T-helper 2 cell treated with Interferon-gamma antibody and Interleukin-4, amounts not matched to agents 5 μg/mL and 100 μg/mL, for 36 hours (primary cell): ENCODE measurements at regions not wholly inside any gene's neighbourhood (a gene's known extent, or its start where the extent isn't known, plus 50 kb on each side); places are given as distances from the start of the nearest gene placed in this dataset.

Source experiments
- DNase-seq: peaks from one replicate; pipeline ENCODE4 v3.0.0; 2021; ENCODE audit warnings: low spot score
- H3K27ac Mint-ChIP-seq: one replicate; pipeline ENCODE4 v1.8.0; 2021; ENCODE audit warnings: mild to moderate bottlenecking, mixed read lengths
- H3K27me3 Mint-ChIP-seq: one replicate; pipeline ENCODE4 v1.8.0; 2021; ENCODE audit warnings: low read depth, mixed read lengths
- H3K36me3 Mint-ChIP-seq: one replicate; pipeline ENCODE4 v1.8.0; 2021; ENCODE audit warnings: low read depth, mixed read lengths
- H3K4me1 Mint-ChIP-seq: one replicate; pipeline ENCODE4 v1.8.0; 2021; ENCODE audit warnings: low read depth, mixed read lengths
- H3K4me3 Mint-ChIP-seq: one replicate; pipeline ENCODE4 v1.8.0; 2022; ENCODE audit warnings: mild to moderate bottlenecking, moderate library complexity, mixed read lengths
- H3K9me3 Mint-ChIP-seq: one replicate; pipeline ENCODE4 v1.8.0; 2021; ENCODE audit warnings: mixed read lengths

GRCh38 chr16:51723036-51723724 is 572.1 kb upstream of the SALL1 start:
- Mint-ChIP-seq H3K4me3 (no peak overlapping the region), H3K36me3 (no peaks in the 10 kb centered on the region), H3K27me3 (no peaks in the 10 kb centered on the region)

GRCh38 chr16:51722467-51722866 is 571.4 kb upstream of the SALL1 start:
- no peaks in the 10 kb centered on the region for H3K27me3 Mint-ChIP-seq
- no peaks in the 10 kb centered on the region for H3K36me3 Mint-ChIP-seq
- H3K4me3 Mint-ChIP-seq: no peak overlapping the region
- no peaks in the 10 kb centered on the region for H3K4me1 Mint-ChIP-seq
- no peak for DNase-seq
- peaks cover 14% of the 10 kb centered on the region for H3K9me3 Mint-ChIP-seq
- no peak overlapping the region for H3K27ac Mint-ChIP-seq

More at GRCh38 chr16:51723036-51723724, 572.1 kb upstream of the SALL1 start:
- no peak for DNase-seq
- no peak overlapping the region for H3K27ac Mint-ChIP-seq
- peaks cover 12% of the 10 kb centered on the region for H3K9me3 Mint-ChIP-seq
- H3K4me1 Mint-ChIP-seq: no peaks in the 10 kb centered on the region

- Mint-ChIP-seq H3K36me3 (no peaks in the 10 kb centered on the region), H3K27me3 (no peaks in the 10 kb centered on the region), H3K9me3 (peaks cover 27% of the 10 kb centered on the region), H3K4me1 (no peaks in the 10 kb centered on the region), H3K27ac (no peak overlapping the region), H3K4me3 (no peak overlapping the region)
- no peak for DNase-seq
Observed at GRCh38 chr16:51719376-51719775, 568.3 kb upstream of the SALL1 start.

- no peaks in the 10 kb centered on the region for H3K4me1 Mint-ChIP-seq
- H3K36me3 Mint-ChIP-seq: no peaks in the 10 kb centered on the region
- H3K27me3 Mint-ChIP-seq: no peaks in the 10 kb centered on the region
- H3K9me3 Mint-ChIP-seq: peaks cover 28% of the 10 kb centered on the region
- no peak for DNase-seq
- H3K27ac Mint-ChIP-seq: no peak overlapping the region
- no peak overlapping the region for H3K4me3 Mint-ChIP-seq
Observed at GRCh38 chr16:51716195-51716594, 565.1 kb upstream of the SALL1 start.

- no peaks in the 10 kb centered on the region for H3K27me3 Mint-ChIP-seq
- peaks cover 32% of the 10 kb centered on the region for H3K9me3 Mint-ChIP-seq
- H3K4me1 Mint-ChIP-seq: no peaks in the 10 kb centered on the region
- no peak for DNase-seq
- no peak overlapping the region for H3K27ac Mint-ChIP-seq
- H3K4me3 Mint-ChIP-seq: no peak overlapping the region
- H3K36me3 Mint-ChIP-seq: no peaks in the 10 kb centered on the region
Observed at GRCh38 chr16:51713502-51713901, 562.4 kb upstream of the SALL1 start.

- no peaks in the 10 kb centered on the region for H3K4me1 Mint-ChIP-seq
- no peaks in the 10 kb centered on the region for H3K36me3 Mint-ChIP-seq
- no peak overlapping the region for H3K27ac Mint-ChIP-seq
- no peaks in the 10 kb centered on the region for H3K27me3 Mint-ChIP-seq
- no peak for DNase-seq
- peaks cover 39% of the 10 kb centered on the region for H3K9me3 Mint-ChIP-seq
- H3K4me3 Mint-ChIP-seq: no peak overlapping the region
Observed at GRCh38 chr16:51710905-51711563, 560.0 kb upstream of the SALL1 start.

GRCh38 chr16:51710186-51710585 is 559.1 kb upstream of the SALL1 start:
- Mint-ChIP-seq H3K36me3 (no peaks in the 10 kb centered on the region), H3K27me3 (no peaks in the 10 kb centered on the region), H3K4me1 (no peaks in the 10 kb centered on the region), H3K4me3 (no peak overlapping the region), H3K9me3 (peaks cover 37% of the 10 kb centered on the region), H3K27ac (no peak overlapping the region)
- DNase-seq: no peak

GRCh38 chr16:51708861-51709260 is 557.8 kb upstream of the SALL1 start:
- no peak for DNase-seq
- peaks cover 44% of the 10 kb centered on the region for H3K9me3 Mint-ChIP-seq
- no peaks in the 10 kb centered on the region for H3K27me3 Mint-ChIP-seq
- peaks cover 1% of the 10 kb centered on the region for H3K36me3 Mint-ChIP-seq
- H3K4me3 Mint-ChIP-seq: no peak overlapping the region
- H3K4me1 Mint-ChIP-seq: no peaks in the 10 kb centered on the region
- no peak overlapping the region for H3K27ac Mint-ChIP-seq

- DNase-seq: no peak
- Mint-ChIP-seq H3K36me3 (peaks cover 1% of the 10 kb centered on the region), H3K27me3 (no peaks in the 10 kb centered on the region), H3K4me3 (no peak overlapping the region), H3K27ac (no peak overlapping the region), H3K4me1 (no peaks in the 10 kb centered on the region), H3K9me3 (peaks cover 48% of the 10 kb centered on the region)
Observed at GRCh38 chr16:51707666-51708065, 556.6 kb upstream of the SALL1 start.

- Mint-ChIP-seq H3K4me3 (no peak overlapping the region), H3K4me1 (no peaks in the 10 kb centered on the region), H3K9me3 (peaks cover 54% of the 10 kb centered on the region), H3K36me3 (peaks cover 1% of the 10 kb centered on the region), H3K27ac (no peak overlapping the region), H3K27me3 (no peaks in the 10 kb centered on the region)
- DNase-seq: no peak
Observed at GRCh38 chr16:51705142-51705541, 554.1 kb upstream of the SALL1 start.

- peaks cover 1% of the 10 kb centered on the region for H3K36me3 Mint-ChIP-seq
- no peak for DNase-seq
- H3K9me3 Mint-ChIP-seq: peaks cover 36% of the 10 kb centered on the region
Observed at GRCh38 chr16:51701025-51701424, 550.0 kb upstream of the SALL1 start.

GRCh38 chr16:51699686-51700396 is 548.8 kb upstream of the SALL1 start:
- Mint-ChIP-seq H3K36me3 (peaks cover 1% of the 10 kb centered on the region), H3K4me1 (no peaks in the 10 kb centered on the region), H3K9me3 (peaks cover 40% of the 10 kb centered on the region), H3K27ac (no peak overlapping the region), H3K4me3 (no peak overlapping the region), H3K27me3 (no peaks in the 10 kb centered on the region)
- no peak for DNase-seq

More at GRCh38 chr16:51701025-51701424, 550.0 kb upstream of the SALL1 start:
- Mint-ChIP-seq H3K4me1 (no peaks in the 10 kb centered on the region), H3K27ac (no peak overlapping the region), H3K27me3 (no peaks in the 10 kb centered on the region), H3K4me3 (no peak overlapping the region)

- H3K4me1 Mint-ChIP-seq: no peaks in the 10 kb centered on the region
- H3K27ac Mint-ChIP-seq: no peak overlapping the region
Observed at GRCh38 chr16:51698647-51699046, 547.6 kb upstream of the SALL1 start.

GRCh38 chr16:51697454-51697853 is 546.4 kb upstream of the SALL1 start:
- Mint-ChIP-seq H3K4me1 (no peaks in the 10 kb centered on the region), H3K27ac (no peak overlapping the region), H3K9me3 (peaks cover 41% of the 10 kb centered on the region), H3K36me3 (no peaks in the 10 kb centered on the region), H3K4me3 (no peak overlapping the region), H3K27me3 (no peaks in the 10 kb centered on the region)
- DNase-seq: no peak

More at GRCh38 chr16:51698647-51699046, 547.6 kb upstream of the SALL1 start:
- no peak for DNase-seq
- no peak overlapping the region for H3K4me3 Mint-ChIP-seq
- H3K27me3 Mint-ChIP-seq: no peaks in the 10 kb centered on the region
- peaks cover 40% of the 10 kb centered on the region for H3K9me3 Mint-ChIP-seq
- H3K36me3 Mint-ChIP-seq: no peaks in the 10 kb centered on the region
